T47D (cell line): ENCODE measurements at regions not wholly inside any gene's neighbourhood (a gene's known extent, or its start where the extent isn't known, plus 50 kb on each side); places are given as distances from the start of the nearest gene placed in this dataset.

Experiments
- DNase-seq, 2 experiments: peaks; one replicate each; pipeline versions ENCODE4 v3.0.0 to v3.0.0-alpha.2; 2011 to 2012; ENCODE audit warnings: low read depth in 1 of 2, low spot score in 1 of 2
- JUND ChIP-seq: IDR thresholded peaks from 2 replicates; pipeline ENCODE4 v1.6.1; 2012; ENCODE audit warnings: low read depth
- in situ Hi-C: cut with HindIII; loops from 2 replicates; pipeline ENCODE4 v1.10.0; 2016; ENCODE audit warnings: low sequenced_read_pairs, low pct_unique_long_range_greater_than_20kb

GRCh38 chr7:118699222-118699621, 474.7 kb downstream of the ANKRD7 start:
- no peak for TF ChIP-seq JUND
- no peak for DNase-seq
- in situ Hi-C loops, result no loop called here

GRCh38 chr7:118708741-118709140, 484.2 kb downstream of the ANKRD7 start:
- DNase-seq, result no peak
- no peak for TF ChIP-seq JUND
- in situ Hi-C loops, result no loop called here

- in situ Hi-C loops, result no loop called here
- no peak for DNase-seq
Measured at GRCh38 chr7:118711688-118712087, 487.2 kb downstream of the ANKRD7 start.

DNA sequence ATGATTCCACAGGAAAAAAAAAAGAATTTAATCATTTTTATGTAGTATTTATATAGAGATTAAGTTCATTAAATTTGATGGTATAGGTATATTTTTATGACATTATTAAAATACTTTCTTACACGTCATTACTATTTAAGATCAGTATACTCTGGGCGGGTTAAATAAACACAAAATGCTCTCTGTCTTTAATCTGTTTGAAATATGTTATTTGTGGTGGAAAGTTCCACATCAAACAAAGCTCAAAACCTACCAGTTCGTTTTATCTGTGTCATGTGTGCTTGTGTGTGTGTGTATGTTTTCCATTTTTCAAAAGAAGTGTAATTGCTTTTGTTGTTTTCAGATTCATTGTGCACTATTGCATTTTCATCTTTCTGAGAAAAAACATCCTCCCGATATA, 488.5 kb downstream of the ANKRD7 start:
- TF ChIP-seq JUND, result no peak
- DNase-seq, result no peak
- in situ Hi-C loops, result no loop called here

More at GRCh38 chr7:118711688-118712087, 487.2 kb downstream of the ANKRD7 start:
- no peak for TF ChIP-seq JUND

DNA sequence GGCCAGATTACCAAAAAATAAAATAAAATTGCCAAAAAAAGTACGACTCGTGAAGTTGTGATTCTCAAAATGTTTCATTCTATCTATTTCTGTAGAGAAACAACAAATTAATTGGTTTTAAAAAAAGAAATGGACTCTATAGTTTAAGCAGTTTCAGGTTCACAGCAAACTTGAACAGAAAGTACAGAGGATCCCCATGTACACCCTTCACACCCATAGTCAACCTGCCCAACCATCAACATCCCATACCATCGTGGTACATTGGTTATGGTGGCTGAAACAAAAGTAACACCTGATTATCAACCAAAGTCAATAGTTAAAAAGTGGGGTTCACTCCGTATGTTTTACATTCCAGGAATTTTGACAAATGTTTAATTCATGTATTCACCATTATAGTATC, 496.1 kb downstream of the ANKRD7 start:
- DNase-seq, result no peak
- in situ Hi-C loops, result no loop called here

DNA sequence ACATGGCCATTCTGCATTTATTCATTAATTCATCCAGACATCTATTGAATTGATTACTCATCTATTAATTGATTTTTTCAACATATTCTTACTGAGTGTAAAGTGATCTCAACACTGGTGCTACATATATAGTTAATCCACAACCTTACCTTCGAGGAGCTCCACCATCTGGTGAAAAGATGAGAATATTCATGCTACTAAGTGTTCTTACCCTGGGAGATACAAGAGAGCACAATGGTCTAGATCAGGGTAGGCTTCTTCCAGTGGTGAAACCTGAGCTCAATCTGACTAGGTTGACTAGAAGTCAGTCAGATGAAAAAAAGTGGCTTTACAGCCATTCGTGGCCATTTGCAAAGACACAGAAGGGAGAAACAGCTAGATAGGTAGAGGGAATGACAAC, 507.4 kb downstream of the ANKRD7 start:
- in situ Hi-C loops, result no loop called here

More for the DNA sequence above, 496.1 kb downstream of the ANKRD7 start:
- no peak for TF ChIP-seq JUND

DNA sequence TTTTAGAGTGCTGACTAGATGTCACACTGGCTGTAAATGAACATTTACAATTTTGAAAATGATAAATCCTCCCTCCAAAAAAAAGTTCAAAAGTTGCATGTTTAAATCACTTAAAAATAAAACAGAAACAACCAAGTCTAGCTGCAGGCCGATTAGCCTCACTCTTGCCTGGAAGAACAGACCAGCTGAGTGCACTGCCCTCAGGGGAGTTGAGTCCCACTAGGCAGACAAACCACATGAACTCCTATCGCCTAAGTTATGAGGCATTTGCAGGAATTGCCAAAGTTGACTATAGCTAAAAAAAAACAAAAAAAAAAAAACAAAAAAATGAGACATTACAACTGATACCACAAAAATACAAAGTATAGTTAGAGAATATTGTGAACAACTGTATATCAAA, 510.0 kb downstream of the ANKRD7 start:
- in situ Hi-C loops, result no loop called here
- no peak for DNase-seq
- TF ChIP-seq JUND, result no peak

More for the DNA sequence above, 507.4 kb downstream of the ANKRD7 start:
- DNase-seq, result peak in 1 of 2 experiments; percentile 39
- TF ChIP-seq JUND, result no peak

DNA sequence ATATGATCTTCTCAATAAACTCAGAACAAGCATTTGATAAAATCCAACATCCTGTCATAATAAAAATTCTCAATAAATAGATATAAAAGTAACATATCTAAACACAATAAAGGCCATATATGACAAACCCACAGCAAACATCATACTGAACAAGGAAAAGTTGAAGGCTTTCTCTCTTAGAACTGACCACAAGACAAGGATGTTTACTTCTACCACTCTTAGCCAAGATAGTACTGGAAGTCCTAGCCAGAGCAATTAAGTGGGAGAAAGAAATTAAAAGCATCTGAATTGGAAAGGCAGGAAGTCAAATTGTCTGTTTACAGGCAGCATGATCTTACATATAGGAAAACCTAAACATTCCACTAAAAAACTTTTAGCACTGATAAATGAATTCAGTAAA, 510.9 kb downstream of the ANKRD7 start:
- DNase-seq, result peak in 1 of 2 experiments; percentile 4
- in situ Hi-C loops, result no loop called here
- TF ChIP-seq JUND, result no peak

DNA sequence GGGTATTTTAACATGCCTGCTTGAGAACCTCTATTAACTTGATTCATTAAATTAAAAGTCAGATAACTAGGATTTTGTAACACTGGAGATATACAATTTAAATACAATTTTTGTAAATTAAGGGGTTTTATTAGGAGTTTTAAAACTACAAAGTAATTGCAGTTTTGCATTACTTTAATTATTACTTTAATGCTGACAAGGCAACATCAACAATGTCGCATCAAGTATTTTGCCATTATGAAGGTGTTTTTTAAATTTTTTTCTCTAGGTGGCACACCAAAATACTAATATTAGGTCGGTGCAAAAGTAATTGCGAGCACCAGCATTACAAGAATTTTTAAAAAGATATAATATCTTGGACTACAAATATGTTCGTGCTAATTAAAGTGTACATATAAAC, 513.4 kb downstream of the ANKRD7 start:
- no peak for DNase-seq
- in situ Hi-C loops, result no loop called here
- no peak for TF ChIP-seq JUND

- in situ Hi-C loops, result no loop called here
Measured at GRCh38 chr7:118745927-118746326, 521.4 kb downstream of the ANKRD7 start.

DNA sequence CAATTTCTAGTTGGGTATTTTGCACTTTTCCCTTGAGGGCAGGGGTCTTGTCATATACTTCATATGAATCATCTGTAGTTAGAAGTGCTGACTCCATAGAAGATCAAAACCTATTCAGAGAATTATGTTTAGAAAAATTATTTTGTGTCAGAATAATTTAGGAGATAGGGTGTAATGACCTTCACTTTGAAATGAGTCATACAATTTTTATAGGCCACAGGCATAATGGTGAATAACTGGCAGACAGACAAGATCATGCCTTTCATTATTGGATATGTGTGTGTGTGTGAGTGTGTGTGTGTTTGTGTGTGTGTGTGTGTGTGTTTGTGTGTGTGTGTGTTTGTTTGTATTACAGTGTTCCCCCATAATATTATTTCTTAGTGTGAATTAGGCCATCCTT, 523.0 kb downstream of the ANKRD7 start:
- no peak for DNase-seq
- no peak for TF ChIP-seq JUND
- in situ Hi-C loops, result no loop called here

More at GRCh38 chr7:118745927-118746326, 521.4 kb downstream of the ANKRD7 start:
- TF ChIP-seq JUND, result no peak
- DNase-seq, result no peak

DNA sequence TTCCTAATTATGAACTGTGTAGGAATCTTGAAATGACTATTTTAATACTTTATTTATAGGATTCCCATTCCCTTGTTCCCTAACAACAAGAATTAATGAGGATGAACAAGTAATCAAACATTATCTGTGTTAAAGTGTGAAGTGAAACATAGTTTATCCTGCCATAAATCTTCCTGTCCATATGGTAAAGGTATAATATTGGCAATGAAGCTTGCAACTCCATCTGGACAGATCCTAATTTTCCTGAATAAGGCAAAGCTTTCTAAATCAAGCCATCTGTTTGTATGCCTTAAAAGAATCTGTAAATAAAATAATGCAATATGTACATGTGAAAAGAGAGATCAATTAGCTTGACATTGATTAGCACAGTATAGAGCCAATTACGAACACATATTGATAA, 529.0 kb downstream of the ANKRD7 start:
- DNase-seq, result no peak
- no peak for TF ChIP-seq JUND
- in situ Hi-C loops, result no loop called here

GRCh38 chr7:118754608-118755007, 530.1 kb downstream of the ANKRD7 start:
- TF ChIP-seq JUND, result no peak
- in situ Hi-C loops, result no loop called here

DNA sequence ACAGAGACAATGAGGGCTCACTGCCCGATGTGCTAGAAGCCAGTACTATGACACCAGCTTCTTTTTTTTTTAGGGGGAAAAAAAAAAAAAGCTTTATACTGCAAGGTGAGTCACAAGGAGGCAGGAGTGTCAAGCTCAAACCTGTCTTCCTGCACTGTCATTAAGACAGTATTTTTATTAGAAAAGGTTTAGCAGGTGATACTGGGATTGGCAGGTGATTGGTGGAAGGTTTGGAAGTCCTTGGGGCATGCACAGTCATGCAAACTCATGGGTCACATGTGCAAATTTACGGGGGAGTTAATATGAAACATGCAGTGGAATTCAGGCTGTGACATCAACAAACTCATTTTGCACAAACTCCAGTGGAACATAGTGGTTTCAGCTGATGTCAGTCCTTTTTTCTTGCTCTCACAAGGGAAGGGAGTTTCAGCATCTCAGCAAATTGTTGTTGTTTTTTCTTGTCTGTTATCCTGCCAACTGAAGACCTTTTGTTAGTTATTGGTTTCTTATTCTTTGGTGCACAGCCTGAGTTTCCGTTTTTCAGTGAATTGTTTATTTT, 530.6 kb downstream of the ANKRD7 start:
- no peak for DNase-seq
- no peak for TF ChIP-seq JUND
- in situ Hi-C loops, result no loop called here

More at GRCh38 chr7:118754608-118755007, 530.1 kb downstream of the ANKRD7 start:
- no peak for DNase-seq
